IPS DF 19.7 (cell line): ENCODE measurements at regions not wholly inside any gene's neighbourhood (a gene's known extent, or its start where the extent isn't known, plus 50 kb on each side); places are given as distances from the start of the nearest gene placed in this dataset.
"Not testable (repeated sequence)": the region's sequence is repeated elsewhere in the genome, so short reads cannot be mapped to it uniquely, and the experiment has no call there.

Experiments used
- DNase-seq: peaks from one replicate; pipeline ENCODE4 v3.0.0-alpha.2; 2013; ENCODE audit warnings: low read depth, low spot score

GRCh38 chr6:81625216-81625615 lies 127.3 kb downstream of the TENT5A start:
- DNase-seq: no peak

- no peak for DNase-seq
Observed at GRCh38 chr6:81624453-81624852, 128.0 kb downstream of the TENT5A start.

GRCh38 chr6:81623106-81623759 lies 129.2 kb downstream of the TENT5A start:
- no peak for DNase-seq

- DNase-seq: no peak
Observed at GRCh38 chr6:81621816-81622395, 130.6 kb downstream of the TENT5A start.

- no peak for DNase-seq
Observed at GRCh38 chr6:81614292-81614691, 138.2 kb downstream of the TENT5A start.

- DNase-seq: no peak
Observed at GRCh38 chr6:81613606-81614005, 138.9 kb downstream of the TENT5A start.

GRCh38 chr6:81612136-81612535 lies 140.3 kb downstream of the TENT5A start:
- DNase-seq: no peak

GRCh38 chr6:81609736-81610135 lies 142.7 kb downstream of the TENT5A start:
- DNase-seq: no peak

- no peak for DNase-seq
Observed at GRCh38 chr6:81608776-81609175, 143.7 kb downstream of the TENT5A start.

GRCh38 chr6:81606965-81607381 lies 145.5 kb downstream of the TENT5A start:
- no peak for DNase-seq

GRCh38 chr6:81605526-81605925 lies 147.0 kb downstream of the TENT5A start:
- no peak for DNase-seq

- DNase-seq: no peak
Observed at GRCh38 chr6:81601918-81602317, 150.6 kb downstream of the TENT5A start.

GRCh38 chr6:81600488-81600887 lies 152.0 kb downstream of the TENT5A start:
- DNase-seq: not testable (repeated sequence)

- DNase-seq: no peak
Observed at GRCh38 chr6:81594501-81594900, 158.0 kb downstream of the TENT5A start.

- DNase-seq: no peak
Observed at GRCh38 chr6:81590314-81590691, 162.2 kb downstream of the TENT5A start.

- no peak for DNase-seq
Observed at GRCh38 chr6:81589465-81590313, 162.8 kb downstream of the TENT5A start.

- DNase-seq: not testable (repeated sequence)
Observed at GRCh38 chr6:81585686-81586085, 166.8 kb downstream of the TENT5A start.

- not testable (repeated sequence) for DNase-seq
Observed at GRCh38 chr6:81584156-81584555, 168.3 kb downstream of the TENT5A start.

GRCh38 chr6:81575442-81575841 lies 177.0 kb downstream of the TENT5A start:
- no peak for DNase-seq

- DNase-seq: no peak
Observed at GRCh38 chr6:81572020-81572419, 180.5 kb downstream of the TENT5A start.

GRCh38 chr6:81570681-81571080 lies 181.8 kb downstream of the TENT5A start:
- no peak for DNase-seq

- no peak for DNase-seq
Observed at GRCh38 chr6:81568973-81569372, 183.5 kb downstream of the TENT5A start.

GRCh38 chr6:81565071-81565470 lies 187.4 kb downstream of the TENT5A start:
- no peak for DNase-seq
